Umbilical cord (tissue), 1 donor: ENCODE measurements at regions not wholly inside any gene's neighbourhood (a gene's known extent, or its start where the extent isn't known, plus 50 kb on each side); places are given as distances from the start of the nearest gene placed in this dataset.
"Not testable (repeated sequence)": the region's sequence is repeated elsewhere in the genome, so short reads cannot be mapped to it uniquely, and the experiment has no call there.

Experiments used
- DNase-seq: peaks from one replicate; pipeline ENCODE4 v3.0.0-alpha.2; 2015; ENCODE audit warnings: low spot score

DNA sequence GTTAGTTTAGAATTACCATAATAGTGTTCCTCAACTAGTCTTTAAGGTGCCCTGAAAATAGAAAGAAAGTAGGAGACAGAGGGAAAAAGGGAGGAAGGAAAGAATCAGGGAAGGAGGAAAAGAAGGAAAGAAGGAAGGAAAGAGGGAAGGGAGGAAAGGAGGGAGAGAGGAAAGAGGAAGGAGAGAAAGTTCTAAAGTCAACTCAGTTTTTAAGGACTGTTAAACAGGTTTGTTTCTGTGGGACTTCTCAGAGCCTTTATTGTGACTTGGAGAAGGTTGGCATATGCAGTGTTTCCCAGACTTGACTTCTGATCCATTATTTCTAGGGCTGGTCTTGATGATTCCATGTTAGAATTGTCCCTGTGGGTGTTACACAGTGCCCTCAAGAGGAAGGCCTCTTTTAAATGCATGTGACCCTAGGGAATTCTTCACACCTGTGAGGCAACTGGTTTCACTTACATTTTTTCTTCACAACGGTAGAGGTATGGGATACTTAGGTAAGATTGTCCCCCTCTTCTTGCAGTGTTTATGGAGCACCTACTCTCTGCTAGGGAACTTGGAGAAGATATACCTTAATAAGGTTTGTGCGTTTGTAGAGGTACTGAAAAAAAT is 132.7 kb upstream of the GMDS start:
- DNase-seq, result no peak

DNA sequence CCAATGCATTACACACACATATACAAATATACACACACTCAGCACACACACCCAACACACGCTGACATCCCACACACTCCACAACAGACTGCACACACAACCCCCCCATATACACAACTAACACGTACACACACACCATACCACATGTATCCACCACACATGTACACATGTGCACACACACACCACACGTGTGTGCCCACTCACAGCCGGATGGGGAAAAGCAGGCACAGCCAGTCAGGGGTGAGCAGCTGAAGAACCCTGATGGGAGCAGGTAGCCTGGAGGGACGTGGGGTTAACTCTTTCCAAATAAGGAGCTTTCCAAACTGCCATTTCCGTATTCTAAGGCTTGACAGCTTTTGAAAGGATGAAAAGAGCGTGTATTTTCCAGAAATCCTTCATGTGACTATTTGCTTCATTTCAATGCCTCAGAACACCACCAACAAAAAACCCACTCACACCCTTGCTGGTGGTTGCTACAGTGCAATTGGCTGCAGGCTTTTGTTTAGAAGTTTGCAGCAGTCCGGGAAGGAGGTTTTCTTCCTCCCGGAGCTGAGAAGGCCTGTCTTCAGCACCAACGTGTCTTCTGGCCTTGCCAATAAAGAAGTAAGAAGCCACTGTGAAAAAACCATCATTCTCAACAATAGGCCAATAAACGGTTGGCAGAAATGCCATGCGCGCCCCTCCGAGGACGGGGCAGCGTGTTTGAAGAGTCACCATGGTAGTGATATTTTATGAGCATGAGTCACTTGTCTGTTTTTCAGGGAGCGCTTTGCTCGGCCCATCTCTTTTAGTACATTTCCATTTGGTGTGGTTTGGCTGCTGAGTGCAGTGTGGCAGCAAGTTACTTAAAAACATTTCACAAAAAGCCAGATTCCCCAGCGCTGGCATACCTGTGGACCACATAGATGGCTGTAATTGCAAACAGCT is 131.3 kb upstream of the GMDS start:
- peak; percentile 40 for DNase-seq

DNA sequence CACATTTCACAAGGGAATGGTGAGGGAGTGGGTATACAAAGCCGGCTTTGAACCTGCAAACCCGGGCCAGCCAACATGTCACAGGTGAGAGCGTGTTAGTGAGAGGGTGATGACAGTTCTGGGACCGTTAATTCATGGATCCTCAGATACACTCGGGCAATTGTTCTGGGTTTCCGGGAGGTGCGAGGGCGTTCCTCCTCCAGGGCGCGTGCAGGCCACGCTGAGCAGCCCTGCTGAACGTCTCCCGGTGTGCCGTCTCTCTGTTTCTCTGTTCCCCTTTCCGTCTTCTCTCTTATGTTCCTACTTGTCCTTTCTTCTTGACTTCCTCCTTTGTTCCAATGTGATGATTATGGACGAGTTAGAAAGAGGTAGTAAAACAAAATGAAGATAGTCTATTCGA is 130.0 kb upstream of the GMDS start:
- DNase-seq, result no peak

DNA sequence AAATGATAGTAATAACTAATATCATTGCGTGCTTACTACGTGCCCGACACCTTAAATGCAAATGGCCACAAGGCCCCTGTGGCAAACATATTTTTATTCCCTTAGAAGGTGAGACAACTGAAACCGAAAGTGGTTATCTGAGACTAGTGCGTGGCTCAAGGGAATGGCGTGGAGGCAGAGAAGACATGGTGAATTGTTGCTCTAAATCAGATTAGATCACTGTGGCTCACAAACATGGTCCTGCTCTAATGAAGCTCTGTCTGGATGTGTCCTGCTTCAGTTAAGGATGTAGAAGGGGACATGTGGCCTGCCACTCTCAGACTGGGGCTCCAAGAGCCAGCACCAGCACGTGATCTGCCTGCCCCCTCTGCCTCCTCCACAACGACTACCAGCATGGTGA is 124.2 kb upstream of the GMDS start:
- DNase-seq, result no peak

DNA sequence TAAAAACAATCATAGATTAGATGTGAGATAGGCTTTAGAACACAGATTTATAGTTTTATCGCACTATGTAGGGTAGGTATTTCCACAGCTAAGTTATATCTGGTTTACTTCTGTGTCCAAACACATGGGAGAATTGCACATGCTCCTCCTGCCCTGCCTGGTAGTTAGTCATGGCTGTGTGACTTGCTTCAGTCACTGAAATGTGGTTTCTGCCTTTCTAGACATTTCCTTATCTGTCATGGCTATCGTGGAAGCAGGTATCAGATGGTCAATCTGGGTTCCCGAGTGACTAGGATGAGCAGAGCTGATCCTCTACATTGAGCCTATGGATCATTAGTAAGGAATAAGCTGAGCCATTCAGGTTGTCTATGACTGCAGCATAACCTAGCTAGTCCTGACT is 117.8 kb upstream of the GMDS start:
- no peak for DNase-seq

DNA sequence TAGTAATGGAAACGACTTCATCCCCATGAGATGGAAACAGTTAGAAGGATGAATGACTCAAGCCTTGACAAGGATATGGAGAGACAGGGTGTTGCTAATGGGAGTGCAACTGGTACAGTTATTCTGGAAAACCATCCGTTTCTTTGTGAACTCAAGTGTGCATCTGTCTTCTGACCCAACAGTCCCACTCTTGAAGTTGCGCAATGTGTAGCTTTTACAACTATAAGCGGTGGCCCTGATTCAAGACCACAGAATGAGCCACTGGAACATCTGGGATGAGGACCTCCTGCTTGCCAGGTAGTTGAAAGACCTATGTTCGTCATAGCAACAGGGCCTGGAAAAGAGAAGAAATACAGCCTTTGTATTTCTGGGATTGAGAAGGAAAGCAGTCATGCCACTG is 115.8 kb upstream of the GMDS start:
- DNase-seq, result no peak

DNA sequence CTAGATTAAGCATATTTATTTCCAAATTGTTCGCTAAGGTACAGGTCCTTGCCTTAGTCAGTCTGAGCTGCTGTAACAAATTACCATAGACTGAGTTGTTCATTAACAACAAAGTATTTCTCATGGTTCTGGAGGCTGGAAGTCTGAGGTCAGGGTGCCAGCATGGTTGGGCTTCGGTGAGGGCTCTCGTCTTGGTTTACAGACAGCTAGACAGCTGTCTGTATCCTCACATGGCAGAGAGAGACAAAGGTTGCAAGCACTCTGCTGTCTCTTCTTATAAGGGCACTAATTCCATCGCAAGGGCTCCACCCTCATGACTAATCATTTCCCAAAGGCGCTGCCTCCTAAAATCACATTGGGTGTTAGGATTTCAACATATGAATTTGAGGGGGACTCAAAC is 115.3 kb upstream of the GMDS start:
- no peak for DNase-seq

DNA sequence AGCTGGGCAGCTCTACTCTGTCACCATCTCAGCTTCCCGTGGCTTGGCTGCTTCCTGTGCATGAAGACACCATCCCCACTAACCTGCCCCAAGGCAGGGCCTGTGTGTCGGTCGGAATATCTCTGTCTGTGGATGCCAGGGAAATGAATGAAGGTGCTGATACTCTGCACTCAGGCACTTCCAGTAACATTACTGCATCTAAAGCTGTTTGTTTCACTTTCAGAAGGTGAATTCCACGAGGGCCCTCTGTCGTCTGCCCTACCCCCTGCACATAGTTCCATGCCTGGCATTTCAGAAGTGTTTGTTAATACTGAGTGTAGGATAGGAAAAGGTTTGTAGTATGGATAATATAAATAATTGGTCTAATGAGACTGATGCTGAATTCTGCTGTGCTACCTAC is 114.7 kb upstream of the GMDS start:
- no peak for DNase-seq

DNA sequence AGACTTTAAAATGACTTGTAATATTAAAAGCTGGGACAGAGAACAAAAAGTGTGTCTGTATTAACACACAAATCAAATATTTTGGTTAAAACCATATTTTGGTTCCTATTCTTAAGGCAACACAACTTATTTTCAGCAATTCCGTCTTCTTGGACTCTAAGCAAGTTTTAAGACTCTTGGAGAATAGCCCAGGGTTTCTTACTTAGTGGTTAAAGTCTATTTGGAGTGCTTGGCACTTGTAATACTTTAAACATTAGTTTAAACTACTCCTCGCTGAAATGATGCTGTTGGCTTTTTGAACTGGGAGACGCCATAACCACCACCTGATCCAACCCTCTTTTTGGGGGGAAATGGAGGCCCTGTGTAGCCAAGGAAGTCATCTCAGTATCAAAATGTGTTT is 109.7 kb upstream of the GMDS start:
- DNase-seq, result peak; percentile 26

DNA sequence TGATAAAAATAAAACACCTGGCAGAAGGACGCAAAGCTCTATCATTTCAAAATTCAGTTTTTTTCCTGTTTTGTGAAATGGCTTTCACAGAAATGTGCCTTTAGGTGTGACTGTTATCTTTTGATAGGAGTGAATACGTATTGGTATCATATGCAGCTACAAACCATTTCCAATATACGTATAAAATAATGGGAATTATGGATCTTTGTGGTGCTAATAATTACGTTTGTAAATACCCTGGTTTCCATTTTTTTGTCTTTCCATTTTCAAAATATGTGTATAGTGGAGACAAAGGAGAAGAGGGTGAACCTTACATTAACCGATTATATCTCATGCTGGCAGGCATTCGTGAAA is 108.7 kb upstream of the GMDS start:
- no peak for DNase-seq

DNA sequence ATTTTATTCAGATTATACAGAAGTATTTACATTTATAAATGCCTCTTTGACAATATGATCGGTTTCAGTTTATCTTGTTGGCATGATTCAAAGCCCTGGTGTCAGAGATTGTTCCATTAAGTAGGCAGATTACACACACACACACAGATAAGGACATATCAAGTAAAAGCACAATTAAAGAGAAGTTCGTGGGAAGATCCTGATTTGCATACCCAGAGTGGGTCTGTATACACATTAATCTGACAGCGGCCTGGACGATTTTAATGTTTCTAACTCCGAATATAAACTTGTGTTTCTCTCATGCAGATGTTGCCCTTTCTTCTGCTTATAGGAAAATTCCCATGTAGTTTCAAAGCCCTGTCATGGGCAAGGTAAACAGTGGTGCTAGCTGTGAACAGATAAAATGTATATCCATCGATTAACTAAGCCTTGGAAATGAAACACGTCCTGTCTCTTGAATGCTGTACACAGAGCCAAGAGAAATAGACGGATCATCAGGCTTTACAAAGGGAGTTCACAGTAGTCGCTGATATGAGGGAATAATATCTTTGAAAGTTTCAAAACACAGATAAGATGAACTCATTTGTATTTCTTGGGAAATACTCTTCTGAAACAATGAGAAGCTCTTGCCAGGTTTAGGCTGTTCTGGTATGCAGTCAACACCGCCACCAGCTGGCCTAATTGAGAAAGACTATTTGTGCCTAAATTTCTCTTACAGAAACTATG is 108.2 kb upstream of the GMDS start:
- peak; percentile 72 for DNase-seq

DNA sequence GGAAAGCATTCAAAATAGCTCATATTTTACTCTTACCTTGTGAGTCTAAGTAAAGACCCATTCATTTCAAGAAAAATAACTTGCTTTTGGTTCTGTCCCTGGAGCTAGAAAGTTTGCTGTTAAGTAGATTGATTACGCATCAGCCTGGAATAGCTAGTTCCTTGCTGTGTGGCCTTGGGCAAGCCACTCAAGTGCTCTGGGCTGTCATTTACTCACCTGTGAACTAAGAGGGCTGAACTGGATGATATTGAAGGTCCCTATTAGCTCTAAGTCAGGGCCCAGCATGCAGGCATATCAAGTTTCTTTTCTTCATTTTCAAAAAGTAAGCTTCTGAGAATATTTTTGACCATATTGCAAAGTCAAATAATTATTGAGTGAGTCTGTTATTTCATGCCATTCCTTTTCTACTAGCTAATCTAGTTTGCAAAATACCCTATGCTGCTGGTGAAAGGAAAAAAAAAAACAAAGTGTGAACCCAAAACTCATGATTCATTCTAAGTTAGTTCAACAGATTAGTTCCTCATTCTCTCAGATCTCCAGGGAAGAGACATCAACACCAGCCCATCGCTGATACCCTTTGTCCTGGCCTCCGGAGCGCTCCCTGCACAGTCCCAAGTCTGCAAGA is 106.5 kb upstream of the GMDS start:
- no peak for DNase-seq

DNA sequence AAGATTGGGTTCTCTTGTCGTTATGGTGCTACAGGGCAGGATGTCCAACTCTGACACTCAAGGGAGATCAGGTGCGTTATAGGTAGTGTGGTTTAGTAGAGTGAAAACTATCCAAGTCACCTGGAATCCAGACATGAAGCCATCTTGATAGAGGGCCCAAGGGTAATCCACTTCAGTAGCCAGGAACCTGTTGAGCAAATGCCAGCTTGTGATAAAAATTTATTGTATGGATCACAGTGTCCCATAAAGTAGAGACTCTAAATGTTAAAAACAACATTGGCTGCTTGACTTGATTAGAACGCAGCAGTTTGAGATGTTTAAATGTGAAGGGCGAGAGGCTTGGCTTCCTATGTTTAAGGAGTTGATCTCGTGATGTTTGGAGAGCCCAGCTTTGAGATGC is 105.7 kb upstream of the GMDS start:
- DNase-seq, result no peak

DNA sequence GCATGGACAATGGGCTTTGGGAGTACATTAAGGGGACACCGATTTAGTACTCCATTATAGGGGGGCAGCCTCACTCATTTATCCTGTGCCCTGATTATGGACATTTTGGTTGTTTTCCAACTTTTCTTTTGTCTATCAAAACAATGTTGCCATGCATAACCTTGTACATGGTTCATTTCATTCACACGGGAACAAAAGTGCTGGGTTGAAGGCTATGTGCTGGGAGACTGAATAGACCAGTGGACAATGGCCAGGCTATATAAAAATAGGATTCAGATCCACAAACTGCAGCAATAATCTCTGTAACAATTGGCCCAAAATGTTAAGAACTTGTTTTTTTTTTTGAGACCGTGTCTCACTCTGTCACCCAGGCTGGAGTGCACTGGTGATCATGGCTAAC is 100.7 kb upstream of the GMDS start:
- DNase-seq, result no peak

DNA sequence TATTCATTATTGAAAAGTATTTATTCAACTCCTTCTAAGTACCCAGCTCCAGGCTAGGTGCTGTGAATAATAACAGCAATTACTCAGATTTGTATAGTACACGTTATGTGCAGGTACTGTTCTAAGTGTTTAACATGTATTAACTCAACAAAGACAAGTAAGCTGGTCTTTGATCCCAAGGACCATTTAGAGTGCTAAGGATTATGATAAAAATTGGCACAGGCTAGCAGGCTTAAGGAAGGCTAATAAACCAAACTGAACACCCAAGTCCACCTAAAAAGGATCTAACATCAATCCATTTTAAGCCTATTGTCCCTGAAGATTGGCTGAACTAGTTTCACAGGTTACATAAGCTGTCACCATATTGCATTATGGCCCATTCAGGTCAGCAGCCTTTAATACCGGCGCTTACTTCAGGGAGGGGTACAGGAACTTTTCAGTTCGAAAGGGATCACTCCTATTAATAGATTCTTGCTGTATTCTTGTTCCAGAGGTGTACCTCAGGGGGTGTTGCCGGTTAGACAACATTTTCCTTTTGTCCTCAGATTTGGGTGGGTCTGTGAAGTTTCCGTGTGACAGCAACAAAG is 99.0 kb upstream of the GMDS start:
- DNase-seq, result peak; percentile 18

DNA sequence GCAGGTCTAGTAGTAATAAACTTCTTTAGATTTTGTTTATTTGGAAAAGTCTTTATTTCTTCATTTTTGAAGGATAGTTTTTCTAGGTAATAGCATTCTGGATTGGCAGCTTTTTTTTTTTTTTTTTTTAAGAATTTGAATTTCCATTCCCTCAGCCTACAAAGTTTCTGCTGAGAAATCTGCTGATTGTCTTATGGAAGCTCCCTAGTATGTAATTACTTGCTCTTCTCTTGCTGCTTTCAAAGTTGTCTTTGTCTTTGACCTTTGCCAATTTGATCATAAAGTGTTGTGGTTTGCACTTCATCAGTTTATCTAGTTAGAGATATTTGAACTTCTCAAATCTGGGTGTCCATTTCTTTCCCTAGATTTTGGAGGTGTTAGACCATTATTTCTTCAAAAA is 82.2 kb upstream of the GMDS start:
- DNase-seq, result no peak

DNA sequence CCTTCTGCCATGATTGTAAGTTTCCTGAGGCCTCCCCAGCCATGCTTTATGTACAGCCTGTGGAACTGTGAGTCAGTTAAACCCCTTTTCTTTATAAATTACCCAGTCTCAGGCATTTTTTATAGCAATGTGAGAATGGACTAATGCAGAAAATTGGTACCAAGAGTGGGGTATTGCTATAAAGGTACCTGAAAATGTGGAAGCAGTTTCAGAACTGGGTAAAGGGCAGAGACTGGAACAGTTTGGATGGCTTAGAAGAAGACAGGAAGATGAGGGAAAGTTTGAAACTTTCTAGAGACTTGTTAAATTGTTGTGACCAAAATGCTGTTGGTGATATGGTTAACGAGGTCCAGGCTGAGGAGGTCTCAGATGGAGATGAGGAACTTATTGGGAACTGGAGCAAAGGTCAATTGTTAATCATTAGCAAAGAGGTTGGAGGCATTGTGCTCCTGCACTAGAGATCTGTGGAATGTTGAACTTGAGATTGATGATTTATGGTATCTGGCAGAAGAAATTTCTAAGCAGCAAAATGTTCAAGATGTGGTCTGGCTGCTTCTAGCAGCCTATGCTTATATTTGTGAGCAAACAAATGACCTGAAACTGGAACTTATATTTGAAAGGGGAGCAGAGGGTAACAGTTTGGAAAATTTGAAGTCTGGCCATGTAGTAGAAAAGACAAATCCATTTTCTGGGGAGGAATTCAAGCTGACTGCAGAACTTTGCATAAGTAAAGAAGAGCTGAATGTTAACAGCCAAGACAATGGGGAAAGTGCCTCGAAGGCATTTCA is 79.0 kb upstream of the GMDS start:
- DNase-seq, result no peak

DNA sequence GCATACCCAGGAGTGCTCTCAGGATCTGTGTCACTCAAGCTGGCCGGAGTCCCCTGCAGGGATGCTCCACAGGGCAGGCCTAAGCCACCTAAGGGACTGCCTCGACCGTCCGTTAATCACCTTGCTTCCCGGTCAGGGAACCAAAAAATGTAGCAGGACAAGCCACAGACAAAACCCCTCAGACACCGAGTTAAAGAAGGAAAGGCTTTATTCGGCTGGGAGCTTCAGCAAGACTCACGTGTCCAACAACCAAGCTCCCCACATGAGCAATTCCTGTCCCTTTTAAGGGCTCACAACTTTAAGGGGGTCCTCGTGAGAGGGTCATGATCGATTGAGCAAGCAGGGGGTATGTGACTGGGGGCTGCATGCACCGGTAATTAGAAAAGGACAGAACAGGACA is 72.1 kb upstream of the GMDS start:
- not testable (repeated sequence) for DNase-seq

DNA sequence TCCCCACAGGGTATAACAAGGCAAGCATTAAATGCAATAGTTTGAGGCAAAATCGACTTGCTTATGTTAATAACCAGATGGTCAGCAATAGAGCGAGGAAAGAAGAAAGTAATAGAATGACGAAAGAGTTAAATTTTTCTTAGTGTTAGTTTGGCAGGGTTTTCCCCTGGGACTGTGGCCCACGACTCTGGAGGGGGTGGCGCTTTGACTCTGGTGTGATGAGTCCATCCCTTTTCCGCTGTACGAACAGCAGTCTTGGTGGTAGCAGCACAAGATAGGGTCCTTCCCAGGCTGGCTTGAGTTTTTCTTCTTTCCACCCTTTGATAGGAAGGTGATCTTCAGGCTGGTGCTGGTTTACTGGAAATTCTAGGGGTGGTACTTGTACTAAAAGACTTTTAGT is 69.2 kb upstream of the GMDS start:
- DNase-seq, result no peak

DNA sequence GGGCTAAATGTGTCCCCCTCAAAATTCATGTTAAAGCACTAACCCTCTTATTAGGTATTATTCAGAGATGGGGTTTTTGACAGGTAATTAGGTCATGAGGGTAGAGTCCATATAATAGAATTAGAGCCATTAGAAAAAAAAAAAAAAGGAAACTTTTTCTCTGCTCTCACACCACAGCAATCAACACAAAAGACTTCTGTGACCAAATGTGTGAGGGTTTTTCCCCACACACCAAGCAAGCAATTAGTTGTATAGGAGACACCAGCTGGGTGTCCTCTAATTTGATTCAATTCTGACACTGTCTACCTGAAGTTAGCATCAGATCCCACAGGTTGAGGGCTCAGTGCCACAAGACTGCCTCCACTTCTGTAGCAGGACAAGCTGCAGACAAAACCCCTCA is 64.6 kb upstream of the GMDS start:
- no peak for DNase-seq

DNA sequence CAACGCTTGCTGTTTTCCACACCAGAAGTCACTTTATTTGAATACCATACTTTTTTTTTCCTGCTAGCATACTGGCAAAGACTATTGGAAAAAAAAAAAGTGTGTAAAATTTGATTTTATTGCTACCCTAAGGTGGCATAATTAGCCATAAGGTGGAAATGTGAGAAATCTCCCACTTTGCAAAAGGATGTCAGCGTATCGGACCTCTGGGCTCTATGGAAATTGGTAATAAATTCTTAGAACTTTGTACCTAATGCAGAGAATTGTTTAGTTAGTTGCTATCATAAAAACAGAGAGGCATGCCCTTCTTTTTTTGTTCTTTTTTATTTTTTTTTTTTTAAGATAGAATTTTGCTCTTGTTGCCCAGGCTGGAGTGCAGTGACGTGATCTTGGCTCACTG is 63.7 kb upstream of the GMDS start:
- DNase-seq, result no peak
